H1 (cell line): ENCODE measurements at regions not wholly inside any gene's neighbourhood (a gene's known extent, or its start where the extent isn't known, plus 50 kb on each side); places are given as distances from the start of the nearest gene placed in this dataset.

Experiments used
- MAFK ChIP-seq: IDR thresholded peaks from 2 replicates; pipeline ENCODE4 v1.6.1; 2012; ENCODE audit warnings: low read depth, mild to moderate bottlenecking, improper control_type of control experiment, low read length
- POU5F1 ChIP-seq: IDR thresholded peaks from 2 replicates; pipeline ENCODE4 v1.6.1; 2011; ENCODE audit warnings: low read depth, mild to moderate bottlenecking, low read length, moderate library complexity
- SRF ChIP-seq: IDR thresholded peaks from 2 replicates; pipeline ENCODE4 v1.6.1; 2011; ENCODE audit warnings: mild to moderate bottlenecking, low read depth, low read length, moderate library complexity
- TEAD4 ChIP-seq: IDR thresholded peaks from 2 replicates; pipeline ENCODE4 v1.6.1; 2012; ENCODE audit warnings: low read depth, low read length, inconsistent platforms, mixed read lengths

GRCh38 chr7:25762511-25763462, 389.2 kb upstream of the NFE2L3 start (continued):
- TF ChIP-seq SRF (no peak), MAFK (no peak), POU5F1 (no peak), TEAD4 (no peak)
- TF ChIP-seq, all 59 proteins: peak for 0
